ENCODE measurements at regions not wholly inside any gene's neighbourhood (a gene's known extent, or its start where the extent isn't known, plus 50 kb on each side); places are given as distances from the start of the nearest gene placed in this dataset.

DNA sequence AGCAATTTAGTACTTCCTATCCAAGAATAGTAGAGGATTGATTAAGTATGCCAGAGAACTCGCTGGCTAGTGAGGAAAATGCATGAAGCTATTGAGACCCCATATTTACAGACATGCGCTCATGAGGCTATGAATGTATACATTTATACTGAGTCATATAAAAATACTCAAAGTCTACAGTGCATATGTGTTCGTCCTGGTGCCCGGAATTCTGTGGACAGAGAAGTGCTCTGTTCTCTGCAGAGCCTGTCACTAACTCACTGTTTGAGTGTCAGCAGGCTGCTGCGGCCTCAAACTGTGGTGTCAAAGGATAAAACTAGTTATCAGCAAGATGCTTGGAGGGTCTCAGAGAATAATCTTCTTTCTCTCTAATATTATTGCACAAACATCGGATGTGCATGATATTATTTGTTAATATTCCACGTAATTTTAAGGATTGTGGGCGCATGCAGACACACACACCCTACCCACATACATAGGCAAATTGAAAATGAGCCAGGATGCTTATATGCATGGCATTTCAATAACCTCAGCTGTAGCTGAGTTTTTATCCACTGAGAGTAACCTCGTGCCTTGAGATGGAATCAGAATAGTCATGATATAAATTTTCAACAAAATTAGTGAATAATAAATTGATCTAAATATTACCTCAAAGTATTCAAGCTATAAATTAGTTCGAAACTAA lies 50.0 kb upstream of the TSC22D2 start:
- no peak for DNase-seq (ENCODE audit: low read depth)
- no peak overlapping the region for H3K4me3 ChIP-seq (ENCODE audit: low read depth, low read length)
- TF ChIP-seq CTCF (IDR thresholded peaks at IDR 0.05; ENCODE audit: control insufficient read depth, extremely low read depth, insufficient read depth), result no peak

- no peak for DNase-seq (ENCODE audit: low read depth)
- no peak overlapping the region for H3K4me3 ChIP-seq (ENCODE audit: low read depth, low read length)
- no peak for TF ChIP-seq CTCF (IDR thresholded peaks at IDR 0.05; ENCODE audit: control insufficient read depth, extremely low read depth, insufficient read depth)
Measured at GRCh38 chr3:150357140-150357539, 51.0 kb upstream of the TSC22D2 start.

DNA sequence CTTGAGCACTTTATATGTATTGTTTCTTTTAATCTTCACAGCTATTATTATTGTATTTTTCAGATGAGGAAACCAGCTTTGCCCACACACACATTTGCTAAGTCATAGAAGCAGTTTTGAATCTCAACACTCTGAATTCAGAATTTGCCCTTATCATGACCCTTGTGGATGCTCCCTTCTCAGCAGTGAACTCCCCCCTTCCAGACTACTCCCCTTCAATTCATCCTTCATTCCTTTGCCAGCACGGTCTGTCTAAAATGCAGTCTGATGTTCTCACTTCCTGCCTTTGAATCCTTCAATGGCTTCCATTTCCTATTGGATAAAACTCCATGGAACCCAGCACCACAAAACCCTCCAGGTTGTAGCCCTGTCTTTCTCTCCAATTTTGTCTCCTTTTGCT lies 52.5 kb upstream of the TSC22D2 start:
- no peak for TF ChIP-seq CTCF (IDR thresholded peaks at IDR 0.05; ENCODE audit: control insufficient read depth, extremely low read depth, insufficient read depth)
- H3K4me3 ChIP-seq (ENCODE audit: low read depth, low read length), result no peak overlapping the region
- DNase-seq (ENCODE audit: low read depth), result no peak

DNA sequence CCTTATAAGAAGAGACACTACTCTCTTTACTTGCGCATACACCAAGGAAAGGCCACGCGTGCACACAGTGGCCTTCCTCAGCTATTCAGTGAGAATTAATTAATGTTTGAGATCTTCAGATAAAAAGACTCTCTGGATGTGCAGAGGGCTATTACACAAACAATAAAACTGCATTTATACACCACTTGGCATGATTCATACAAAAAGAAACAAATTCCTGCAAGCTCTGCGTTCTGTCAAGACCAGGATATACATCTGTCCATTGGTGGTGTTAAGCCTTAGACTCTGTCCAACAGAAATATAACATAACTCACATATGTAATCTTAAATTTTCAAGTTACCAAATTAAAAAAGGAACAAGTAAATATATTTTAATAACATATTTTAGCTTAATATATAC lies 55.2 kb upstream of the TSC22D2 start:
- TF ChIP-seq CTCF (IDR thresholded peaks at IDR 0.05; ENCODE audit: control insufficient read depth, extremely low read depth, insufficient read depth), result no peak
- H3K4me3 ChIP-seq (ENCODE audit: low read depth, low read length), result no peak overlapping the region
- DNase-seq (ENCODE audit: low read depth), result no peak

- no peak overlapping the region for H3K4me3 ChIP-seq (ENCODE audit: low read depth, low read length)
- DNase-seq (ENCODE audit: low read depth), result no peak
- no peak for TF ChIP-seq CTCF (IDR thresholded peaks at IDR 0.05; ENCODE audit: control insufficient read depth, extremely low read depth, insufficient read depth)
Measured at GRCh38 chr3:150351398-150351797, 56.7 kb upstream of the TSC22D2 start.

DNA sequence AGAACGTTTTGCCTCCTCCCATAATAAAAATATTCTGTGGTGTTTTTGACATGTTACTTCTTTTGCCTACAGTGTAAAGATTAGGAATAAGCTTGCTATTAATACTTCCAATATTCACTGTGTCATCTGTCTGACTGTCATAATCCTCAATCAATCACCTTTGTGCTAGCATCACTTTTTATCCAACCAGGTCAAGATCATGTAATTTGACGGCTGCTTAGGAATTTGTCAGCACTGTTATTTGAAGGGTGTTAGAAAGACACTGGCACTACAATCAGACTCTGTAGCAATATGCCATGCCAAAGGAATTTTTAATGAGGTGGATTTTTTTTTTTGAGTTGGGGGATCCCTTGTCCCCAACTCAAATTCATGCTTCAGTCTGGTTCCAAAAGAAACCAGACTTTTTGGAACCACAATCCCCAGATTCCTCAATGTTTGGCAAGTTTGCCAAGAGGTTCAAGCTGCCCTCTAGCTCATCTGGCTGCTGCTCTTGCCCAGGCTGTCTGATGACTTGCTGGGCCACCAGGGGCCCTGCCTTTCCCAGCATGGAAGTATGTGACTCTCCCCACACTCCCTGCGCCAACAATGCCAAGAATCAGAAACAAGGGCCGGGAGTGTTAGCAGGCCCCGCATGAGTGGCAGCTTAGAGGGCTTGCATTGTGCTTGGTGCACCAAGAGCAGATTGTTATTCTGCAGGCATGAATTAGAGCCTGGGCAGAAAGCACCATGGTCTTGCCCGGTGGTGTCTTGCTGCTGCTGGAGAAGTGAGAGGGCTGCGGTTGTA lies 58.6 kb upstream of the TSC22D2 start:
- no peak overlapping the region for H3K4me3 ChIP-seq (ENCODE audit: low read depth, low read length)
- no peak for DNase-seq (ENCODE audit: low read depth)
- TF ChIP-seq CTCF (IDR thresholded peaks at IDR 0.05; ENCODE audit: control insufficient read depth, extremely low read depth, insufficient read depth), result no peak

Data from LNCaP clone FGC (cell line).